HepG2 (cell line): ENCODE measurements at regions not wholly inside any gene's neighbourhood (a gene's known extent, or its start where the extent isn't known, plus 50 kb on each side); places are given as distances from the start of the nearest gene placed in this dataset.
A peak's percentile ranks its signal among the peaks of the same experiment; 100 is the strongest.

Source experiments
- CEBPB ChIP-seq: IDR thresholded peaks from 2 replicates; pipeline ENCODE4 v1.6.1; 2011; ENCODE audit warnings: low read depth, low read length, improper control_type of control experiment, borderline replicate concordance
- CTCF ChIP-seq: sonication (generic); formaldehyde crosslinking; IDR thresholded peaks from 2 replicates; pipeline ENCODE4 v1.5.0; 2020; ENCODE audit warnings: mild to moderate bottlenecking, missing genetic modification reagents, moderate library complexity
- EP300 ChIP-seq, 3 experiments: sonication (generic) in 1 of 3; formaldehyde crosslinking in 1 of 3; IDR thresholded peaks; 2 replicates each; pipeline versions ENCODE4 v1.5.1 to v1.6.1; 2011 to 2020; ENCODE audit warnings: low read depth in 2 of 3, low read length in 2 of 3, borderline replicate concordance in 1 of 3, improper control_type of control experiment in 1 of 3, mild to moderate bottlenecking in 1 of 3, missing genetic modification reagents in 1 of 3, moderate library complexity in 1 of 3
- GABPA ChIP-seq, 2 experiments: IDR thresholded peaks; 2 replicates each; pipeline ENCODE4 v1.6.1; 2011 to 2016; ENCODE audit warnings: low read depth in 2 of 2, low read length in 1 of 2, missing biosample characterization in 1 of 2, missing genetic modification characterization in 1 of 2
- MAX ChIP-seq: IDR thresholded peaks from 2 replicates; pipeline ENCODE4 v1.6.1; 2012; ENCODE audit warnings: inconsistent platforms
- NFE2L1 ChIP-seq: sonication (generic); formaldehyde crosslinking; IDR thresholded peaks from 2 replicates; pipeline ENCODE4 v1.4.0; 2020; ENCODE audit warnings: missing genetic modification reagents, mild to moderate bottlenecking, borderline replicate concordance
- NR2F1 ChIP-seq, 2 experiments: fragments of 450-650 bp in 1 of 2; formaldehyde crosslinking in 1 of 2; IDR thresholded peaks; 2 replicates each; pipeline versions ENCODE4 v1.5.0 to v1.6.1; 2016 to 2020; ENCODE audit warnings: mild to moderate bottlenecking in 1 of 2, missing compliant biosample characterization in 1 of 2, missing genetic modification reagents in 1 of 2, moderate library complexity in 1 of 2
- POLR2A ChIP-seq, 2 experiments: IDR thresholded peaks; 2 replicates each; pipeline ENCODE4 v1.6.1; 2011; ENCODE audit warnings: low read depth in 2 of 2, low read length in 2 of 2, mild to moderate bottlenecking in 1 of 2, moderate library complexity in 1 of 2; ENCODE audit not compliant: insufficient read depth in 1 of 2
- ZNF383 ChIP-seq: sonication (generic); formaldehyde crosslinking; IDR thresholded peaks from 2 replicates; pipeline ENCODE4 v1.4.0; 2020; ENCODE audit warnings: missing genetic modification reagents, mild to moderate bottlenecking, borderline replicate concordance
- ZNF512 ChIP-seq: sonication (generic); formaldehyde crosslinking; IDR thresholded peaks from 2 replicates; pipeline ENCODE4 v1.4.0; 2020; ENCODE audit warnings: mild to moderate bottlenecking, missing genetic modification reagents
- ZNF562 ChIP-seq: sonication (generic); formaldehyde crosslinking; IDR thresholded peaks from 2 replicates; pipeline ENCODE4 v1.8.0; 2022; ENCODE audit warnings: missing genetic modification reagents, borderline replicate concordance
- ZNF598 ChIP-seq: sonication (generic); formaldehyde crosslinking; IDR thresholded peaks from 2 replicates; pipeline ENCODE4 v1.5.1; 2020; ENCODE audit warnings: mild to moderate bottlenecking, missing genetic modification reagents, borderline replicate concordance
- ZNF790 ChIP-seq: sonication (generic); formaldehyde crosslinking; IDR thresholded peaks from 2 replicates; pipeline ENCODE4 v1.8.0; 2022; ENCODE audit warnings: missing genetic modification reagents, mild to moderate bottlenecking, borderline replicate concordance

- TF ChIP-seq NFE2L1 (CRISPR knock-in tag) (no peak), ZNF512 (CRISPR knock-in tag) (no peak), POLR2A (IDR thresholded peaks at IDR 0.05; ENCODE audit: insufficient read depth in 1 of 2, low read depth in 2 of 2, low read length in 2 of 2) (no peak), ZNF598 (CRISPR knock-in tag) (no peak), CTCF (CRISPR knock-in tag) (no peak), EP300 (IDR thresholded peaks at IDR 0.05; ENCODE audit: low read depth in 2 of 2, low read length in 2 of 2) (no peak), EP300 (CRISPR knock-in tag; IDR thresholded peaks at IDR 0.05; ENCODE audit: borderline replicate concordance) (no peak), ZNF790 (no peak), MAX (no peak), ZNF383 (CRISPR knock-in tag) (no peak), ZNF562 (CRISPR knock-in tag) (no peak), GABPA (IDR thresholded peaks at IDR 0.05; ENCODE audit: low read depth, low read length) (no peak), GABPA (CRISPR knock-in tag; IDR thresholded peaks at IDR 0.05; ENCODE audit: low read depth) (no peak), NR2F1 (CRISPR knock-in tag; IDR thresholded peaks at IDR 0.05) (no peak), CEBPB (peak; percentile 24; the same call in 1 of the 2 replicates)
These were observed 206.8 kb downstream of the UQCRFS1 start for GRCh38 chr19:29006057-29006735.
